GDM1 (cell line): ENCODE measurements at regions not wholly inside any gene's neighbourhood (a gene's known extent, or its start where the extent isn't known, plus 50 kb on each side); places are given as distances from the start of the nearest gene placed in this dataset.

Source experiments
- DNase-seq: peaks from one replicate; lab custom pipeline; 2025; lab: John Stamatoyannopoulos, UW

- DNase-seq: no peak
Observed at GRCh38 chr14:98015921-98016320, 1218.7 kb downstream of the VRK1 start.

GRCh38 chr14:98018628-98019027 is 1221.4 kb downstream of the VRK1 start:
- no peak for DNase-seq

GRCh38 chr14:98022541-98023520 is 1225.6 kb downstream of the VRK1 start:
- DNase-seq: no peak

DNA sequence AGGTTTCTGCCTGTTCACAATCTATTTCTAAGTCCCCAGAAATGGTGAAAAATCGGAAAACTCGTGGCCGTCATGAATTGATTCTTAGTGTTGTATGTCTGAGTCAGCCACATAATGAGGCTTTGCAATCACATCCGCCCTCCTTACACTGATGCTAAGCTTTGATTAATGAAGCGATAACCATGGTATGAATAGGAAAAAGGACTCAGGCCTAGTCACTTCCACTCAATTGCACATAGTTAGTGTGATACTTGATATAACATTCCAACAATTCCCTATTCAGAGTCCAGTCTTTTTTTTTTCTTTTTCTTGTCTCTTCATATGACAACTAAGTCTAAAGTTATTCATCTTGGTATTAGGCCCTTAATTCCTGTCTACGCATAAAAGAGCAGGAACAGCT is 1231.0 kb downstream of the VRK1 start:
- DNase-seq: no peak

GRCh38 chr14:98035396-98035795 is 1236.6 kb downstream of the BCL11B start:
- no peak for DNase-seq

DNA sequence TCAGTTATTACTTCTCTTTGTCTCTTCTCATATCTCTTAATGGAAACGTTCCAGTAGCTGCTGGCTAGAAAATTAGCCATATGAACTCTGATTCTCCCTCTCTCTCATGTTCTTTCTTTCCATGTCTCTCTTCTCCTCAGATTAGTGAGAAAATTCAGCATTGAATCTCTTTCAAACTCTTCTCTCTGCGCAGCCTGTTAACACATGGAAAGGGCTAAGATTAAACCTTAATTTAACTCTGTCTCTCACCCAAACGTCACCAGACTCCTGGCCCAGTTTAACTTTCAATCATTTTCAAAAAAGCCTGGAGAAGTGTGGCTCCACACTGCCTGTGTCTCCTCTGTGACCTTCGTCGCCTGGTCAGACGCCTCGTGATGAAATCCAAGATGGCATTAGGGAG is 1234.2 kb downstream of the BCL11B start:
- no peak for DNase-seq

DNA sequence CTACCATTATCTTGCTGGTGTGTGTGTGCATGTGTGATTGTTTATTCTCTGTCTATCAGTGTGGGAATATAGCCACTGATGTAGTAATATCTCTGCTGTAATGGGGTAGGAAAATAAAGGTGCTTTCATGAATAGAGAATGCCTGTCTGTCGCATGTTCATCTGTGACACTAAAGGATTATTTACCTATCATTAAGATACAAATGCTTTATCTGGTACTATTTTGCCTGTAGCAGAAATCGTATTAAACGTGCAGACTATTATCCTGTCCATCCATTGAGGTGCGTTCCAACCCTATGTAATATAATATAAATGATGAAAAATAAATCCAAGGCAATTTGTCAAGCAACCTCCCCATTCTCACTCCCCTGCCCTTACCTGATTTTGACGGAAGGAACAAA is 1215.1 kb downstream of the BCL11B start:
- DNase-seq: no peak

DNA sequence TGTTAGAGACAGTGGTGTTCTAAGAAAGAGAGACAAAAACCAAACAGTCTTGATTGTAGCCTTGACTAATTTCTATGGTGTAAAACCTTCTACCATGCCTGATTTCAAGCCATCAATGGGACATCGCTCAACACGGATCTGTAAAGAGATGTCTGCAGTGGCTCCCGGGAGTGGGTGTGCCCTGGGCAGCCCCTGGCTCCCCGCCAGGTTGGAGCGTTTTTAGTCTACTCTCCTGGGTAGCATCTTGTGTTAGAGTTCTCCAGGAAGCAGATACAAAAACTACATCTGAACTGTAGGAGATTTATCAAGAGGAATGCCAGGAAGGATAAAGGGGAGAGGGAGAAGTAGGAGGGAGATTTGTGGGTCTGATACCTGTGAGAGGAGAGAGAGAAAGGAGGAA is 1212.9 kb downstream of the BCL11B start:
- DNase-seq: no peak

- no peak for DNase-seq
Observed at GRCh38 chr14:98062083-98062482, 1209.9 kb downstream of the BCL11B start.

DNA sequence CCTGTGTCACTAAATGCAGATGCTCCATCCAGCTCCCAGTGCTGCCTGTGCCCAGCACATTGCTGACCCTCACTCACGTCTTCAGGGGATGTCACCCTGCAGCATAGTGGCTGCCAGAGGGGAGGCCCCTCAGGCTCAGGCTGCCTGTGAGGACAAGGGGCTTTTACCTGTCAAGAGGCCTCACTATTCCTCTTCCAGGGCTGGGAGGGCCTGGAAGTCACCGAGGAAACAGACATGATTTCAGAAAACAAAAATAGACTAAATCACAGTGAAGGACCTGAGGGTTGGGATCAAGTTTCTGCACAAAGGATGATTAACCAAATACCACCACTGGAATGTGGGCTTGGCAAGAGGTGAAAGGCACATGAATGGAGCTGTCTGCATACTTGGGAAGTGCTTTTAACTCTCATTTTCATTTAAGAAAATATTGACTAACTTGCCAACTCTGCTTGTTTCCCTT is 1202.3 kb downstream of the BCL11B start:
- no peak for DNase-seq

GRCh38 chr14:98070536-98070935 is 1201.5 kb downstream of the BCL11B start:
- no peak for DNase-seq

GRCh38 chr14:98074111-98074510 is 1197.9 kb downstream of the BCL11B start:
- no peak for DNase-seq

GRCh38 chr14:98077176-98077575 is 1194.8 kb downstream of the BCL11B start:
- no peak for DNase-seq

GRCh38 chr14:98082833-98083232 is 1189.2 kb downstream of the BCL11B start:
- DNase-seq: no peak

- DNase-seq: no peak
Observed at GRCh38 chr14:98085751-98086150, 1186.2 kb downstream of the BCL11B start.

DNA sequence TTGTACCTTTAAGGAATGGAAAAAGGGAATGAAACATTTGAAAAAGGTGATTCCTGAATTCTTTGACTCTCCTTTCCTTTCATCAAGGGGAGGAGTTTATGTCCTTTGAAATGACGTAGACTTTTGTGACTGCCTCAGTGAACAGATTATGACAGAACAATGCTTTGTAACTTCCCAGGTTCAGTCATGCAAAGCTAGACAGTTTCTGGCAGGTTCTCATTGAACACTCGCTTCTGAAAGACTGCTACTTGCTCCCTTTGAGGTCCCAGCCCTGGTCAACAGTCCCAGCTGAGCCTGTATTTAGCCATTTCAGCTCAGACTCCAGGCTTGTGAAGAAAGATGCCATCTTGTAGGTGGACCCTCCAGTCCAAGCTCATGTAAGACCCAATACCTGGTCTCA is 1178.9 kb downstream of the BCL11B start:
- DNase-seq: no peak

GRCh38 chr14:98099527-98099926 is 1172.5 kb downstream of the BCL11B start:
- no peak for DNase-seq

- DNase-seq: no peak
Observed at GRCh38 chr14:98101323-98101722, 1170.7 kb downstream of the BCL11B start.

DNA sequence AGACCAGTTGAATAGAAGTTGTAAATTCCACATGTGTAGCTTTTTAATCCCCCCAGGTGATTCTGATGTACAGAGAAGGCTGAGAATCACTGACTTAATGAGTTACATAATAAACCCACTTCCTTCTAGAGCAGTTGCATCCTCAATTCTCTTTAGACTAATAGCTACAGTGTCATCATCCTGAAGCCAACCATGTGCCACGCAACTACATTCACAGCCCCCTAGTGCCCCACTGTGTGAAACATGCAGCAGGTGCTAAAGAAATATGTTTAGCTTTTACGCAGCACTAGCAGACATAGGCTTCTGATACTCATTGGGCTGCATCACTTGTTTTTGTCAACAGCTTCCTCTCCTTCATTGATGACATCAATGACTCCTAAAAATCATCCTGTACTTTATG is 1168.3 kb downstream of the BCL11B start:
- no peak for DNase-seq

DNA sequence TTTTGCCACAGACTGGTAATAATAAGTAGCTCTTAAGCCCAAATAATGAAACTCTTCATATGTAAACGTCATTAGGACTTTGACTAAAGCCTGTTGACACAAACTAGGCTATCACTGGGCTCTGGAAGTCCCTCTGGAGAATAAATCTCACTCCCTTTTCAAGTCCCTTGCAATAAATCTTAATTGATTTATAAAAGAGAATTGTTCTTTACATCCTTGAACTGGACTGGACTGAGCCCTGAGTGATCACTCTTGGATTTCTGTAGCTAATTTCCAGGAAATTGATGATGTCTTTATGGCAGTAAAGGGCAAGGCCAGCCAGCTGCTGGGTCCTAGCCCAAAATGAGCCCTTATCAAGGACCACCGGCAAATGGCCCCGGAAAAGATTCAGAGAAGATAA is 1162.7 kb downstream of the BCL11B start:
- DNase-seq: no peak

- no peak for DNase-seq
Observed at GRCh38 chr14:98112194-98112780, 1159.7 kb downstream of the BCL11B start.

GRCh38 chr14:98114122-98114895 is 1157.7 kb downstream of the BCL11B start:
- no peak for DNase-seq

- DNase-seq: no peak
Observed at GRCh38 chr14:98114946-98115345, 1157.1 kb downstream of the BCL11B start.
